ENCODE measurements at regions not wholly inside any gene's neighbourhood (a gene's known extent, or its start where the extent isn't known, plus 50 kb on each side); places are given as distances from the start of the nearest gene placed in this dataset.

DNA sequence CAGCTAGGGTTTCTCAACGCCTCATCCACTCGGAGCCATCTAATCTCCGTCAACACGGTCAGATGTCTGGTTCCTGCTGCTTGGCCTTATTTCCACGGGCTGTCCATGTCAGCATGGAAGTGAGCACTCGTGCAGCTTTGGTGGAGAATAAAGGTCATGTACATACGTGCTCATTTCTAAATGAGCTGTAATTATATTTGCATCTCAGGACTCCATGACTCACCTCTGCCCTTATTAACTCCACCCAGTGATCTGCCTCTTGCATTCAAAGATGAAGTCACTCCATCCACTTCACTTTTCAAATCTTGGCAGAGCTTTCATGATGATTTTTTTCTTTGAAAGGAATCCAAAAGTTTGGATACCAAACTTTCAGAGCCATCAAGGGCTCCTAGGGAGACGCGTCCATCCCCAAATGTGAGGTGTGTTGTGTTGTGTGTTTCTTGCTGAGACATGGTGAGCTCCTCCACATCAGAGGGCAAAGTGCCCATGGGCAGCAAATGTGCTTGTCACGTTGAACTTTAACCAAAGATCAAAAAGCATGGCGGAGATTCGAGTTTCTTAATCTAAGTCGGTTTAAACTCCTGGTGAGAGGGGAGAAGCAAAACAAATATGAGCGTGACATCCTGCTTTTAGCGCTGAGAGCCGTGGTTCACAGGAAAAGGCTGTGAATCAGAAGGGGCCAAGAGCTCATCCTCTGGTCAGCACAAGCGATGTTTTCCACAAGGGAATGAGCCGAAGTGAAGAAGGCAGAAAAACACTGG is 68.6 kb upstream of the ERRFI1 start (continued):
- TF ChIP-seq, protein P1, sequence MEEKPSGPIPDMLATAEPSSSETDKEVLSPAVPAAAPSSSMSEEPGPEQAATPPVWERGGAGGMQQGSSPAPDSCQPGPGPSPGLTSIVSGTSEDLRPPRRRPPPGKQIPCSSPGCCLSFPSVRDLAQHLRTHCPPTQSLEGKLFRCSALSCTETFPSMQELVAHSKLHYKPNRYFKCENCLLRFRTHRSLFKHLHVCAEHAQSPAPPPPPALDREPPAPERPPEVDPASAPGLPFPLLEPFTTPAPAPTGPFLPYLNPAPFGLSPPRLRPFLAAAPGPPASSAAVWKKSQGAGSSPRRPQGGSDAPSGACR (CRISPR knock-in tag; IDR thresholded peaks at IDR 0.05): no peak
- TF ChIP-seq, protein P2, sequence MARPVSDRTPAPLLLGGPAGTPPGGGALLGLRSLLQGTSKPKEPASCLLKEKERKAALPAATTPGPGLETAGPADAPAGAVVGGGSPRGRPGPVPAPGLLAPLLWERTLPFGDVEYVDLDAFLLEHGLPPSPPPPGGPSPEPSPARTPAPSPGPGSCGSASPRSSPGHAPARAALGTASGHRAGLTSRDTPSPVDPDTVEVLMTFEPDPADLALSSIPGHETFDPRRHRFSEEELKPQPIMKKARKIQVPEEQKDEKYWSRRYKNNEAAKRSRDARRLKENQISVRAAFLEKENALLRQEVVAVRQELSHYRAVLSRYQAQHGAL (CRISPR knock-in tag; IDR thresholded peaks at IDR 0.05; ENCODE audit: not compliant biosample characterization): no peak
- TF ChIP-seq, protein P3, sequence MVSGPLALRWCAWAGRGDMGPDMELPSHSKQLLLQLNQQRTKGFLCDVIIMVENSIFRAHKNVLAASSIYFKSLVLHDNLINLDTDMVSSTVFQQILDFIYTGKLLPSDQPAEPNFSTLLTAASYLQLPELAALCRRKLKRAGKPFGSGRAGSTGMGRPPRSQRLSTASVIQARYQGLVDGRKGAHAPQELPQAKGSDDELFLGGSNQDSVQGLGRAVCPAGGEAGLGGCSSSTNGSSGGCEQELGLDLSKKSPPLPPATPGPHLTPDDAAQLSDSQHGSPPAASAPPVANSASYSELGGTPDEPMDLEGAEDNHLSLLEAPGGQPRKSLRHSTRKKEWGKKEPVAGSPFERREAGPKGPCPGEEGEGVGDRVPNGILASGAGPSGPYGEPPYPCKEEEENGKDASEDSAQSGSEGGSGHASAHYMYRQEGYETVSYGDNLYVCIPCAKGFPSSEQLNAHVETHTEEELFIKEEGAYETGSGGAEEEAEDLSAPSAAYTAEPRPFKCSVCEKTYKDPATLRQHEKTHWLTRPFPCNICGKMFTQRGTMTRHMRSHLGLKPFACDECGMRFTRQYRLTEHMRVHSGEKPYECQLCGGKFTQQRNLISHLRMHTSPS (CRISPR knock-in tag; IDR thresholded peaks at IDR 0.05; ENCODE audit: low read depth): peak; percentile 86; the same call in 1 of the 2 replicates
- no peak for TF ChIP-seq ATAD3A (CRISPR knock-in tag; IDR thresholded peaks at IDR 0.05)
- TF ChIP-seq REL (CRISPR knock-in tag; conservative IDR thresholded peaks at IDR 0.05): no peak
- TF ChIP-seq KDM2A (CRISPR knock-in tag; IDR thresholded peaks at IDR 0.05; ENCODE audit: borderline replicate concordance, low read depth): 0 out of 2 replicates have a peak, but pooled peaks have one; percentile 18
- TF ChIP-seq, protein P4, sequence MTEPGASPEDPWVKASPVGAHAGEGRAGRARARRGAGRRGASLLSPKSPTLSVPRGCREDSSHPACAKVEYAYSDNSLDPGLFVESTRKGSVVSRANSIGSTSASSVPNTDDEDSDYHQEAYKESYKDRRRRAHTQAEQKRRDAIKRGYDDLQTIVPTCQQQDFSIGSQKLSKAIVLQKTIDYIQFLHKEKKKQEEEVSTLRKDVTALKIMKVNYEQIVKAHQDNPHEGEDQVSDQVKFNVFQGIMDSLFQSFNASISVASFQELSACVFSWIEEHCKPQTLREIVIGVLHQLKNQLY (CRISPR knock-in tag; IDR thresholded peaks at IDR 0.05): no peak; the same call in 1 of the 2 replicates
- TF ChIP-seq, protein P5, sequence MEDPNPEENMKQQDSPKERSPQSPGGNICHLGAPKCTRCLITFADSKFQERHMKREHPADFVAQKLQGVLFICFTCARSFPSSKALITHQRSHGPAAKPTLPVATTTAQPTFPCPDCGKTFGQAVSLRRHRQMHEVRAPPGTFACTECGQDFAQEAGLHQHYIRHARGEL (CRISPR knock-in tag; IDR thresholded peaks at IDR 0.05): no peak
- no peak for TF ChIP-seq ZNF777 (CRISPR knock-in tag; IDR thresholded peaks at IDR 0.05)
- no peak for TF ChIP-seq ZNF850 (CRISPR knock-in tag; conservative IDR thresholded peaks at IDR 0.05)
- no peak for TF ChIP-seq ZNF563 (CRISPR knock-in tag; IDR thresholded peaks at IDR 0.05)
- TF ChIP-seq RNF2 (conservative IDR thresholded peaks at IDR 0.05; ENCODE audit: low read depth): no peak
- no peak for TF ChIP-seq GPN1 (CRISPR knock-in tag; IDR thresholded peaks at IDR 0.05; ENCODE audit: borderline replicate concordance)
- no peak for TF ChIP-seq SRSF9 (IDR thresholded peaks at IDR 0.05; ENCODE audit: borderline replicate concordance, insufficient read depth, low read depth, low read length, poor library complexity, severe bottlenecking)
- TF ChIP-seq ZNF564 (CRISPR knock-in tag; IDR thresholded peaks at IDR 0.05): no peak
- TF ChIP-seq, protein P6, sequence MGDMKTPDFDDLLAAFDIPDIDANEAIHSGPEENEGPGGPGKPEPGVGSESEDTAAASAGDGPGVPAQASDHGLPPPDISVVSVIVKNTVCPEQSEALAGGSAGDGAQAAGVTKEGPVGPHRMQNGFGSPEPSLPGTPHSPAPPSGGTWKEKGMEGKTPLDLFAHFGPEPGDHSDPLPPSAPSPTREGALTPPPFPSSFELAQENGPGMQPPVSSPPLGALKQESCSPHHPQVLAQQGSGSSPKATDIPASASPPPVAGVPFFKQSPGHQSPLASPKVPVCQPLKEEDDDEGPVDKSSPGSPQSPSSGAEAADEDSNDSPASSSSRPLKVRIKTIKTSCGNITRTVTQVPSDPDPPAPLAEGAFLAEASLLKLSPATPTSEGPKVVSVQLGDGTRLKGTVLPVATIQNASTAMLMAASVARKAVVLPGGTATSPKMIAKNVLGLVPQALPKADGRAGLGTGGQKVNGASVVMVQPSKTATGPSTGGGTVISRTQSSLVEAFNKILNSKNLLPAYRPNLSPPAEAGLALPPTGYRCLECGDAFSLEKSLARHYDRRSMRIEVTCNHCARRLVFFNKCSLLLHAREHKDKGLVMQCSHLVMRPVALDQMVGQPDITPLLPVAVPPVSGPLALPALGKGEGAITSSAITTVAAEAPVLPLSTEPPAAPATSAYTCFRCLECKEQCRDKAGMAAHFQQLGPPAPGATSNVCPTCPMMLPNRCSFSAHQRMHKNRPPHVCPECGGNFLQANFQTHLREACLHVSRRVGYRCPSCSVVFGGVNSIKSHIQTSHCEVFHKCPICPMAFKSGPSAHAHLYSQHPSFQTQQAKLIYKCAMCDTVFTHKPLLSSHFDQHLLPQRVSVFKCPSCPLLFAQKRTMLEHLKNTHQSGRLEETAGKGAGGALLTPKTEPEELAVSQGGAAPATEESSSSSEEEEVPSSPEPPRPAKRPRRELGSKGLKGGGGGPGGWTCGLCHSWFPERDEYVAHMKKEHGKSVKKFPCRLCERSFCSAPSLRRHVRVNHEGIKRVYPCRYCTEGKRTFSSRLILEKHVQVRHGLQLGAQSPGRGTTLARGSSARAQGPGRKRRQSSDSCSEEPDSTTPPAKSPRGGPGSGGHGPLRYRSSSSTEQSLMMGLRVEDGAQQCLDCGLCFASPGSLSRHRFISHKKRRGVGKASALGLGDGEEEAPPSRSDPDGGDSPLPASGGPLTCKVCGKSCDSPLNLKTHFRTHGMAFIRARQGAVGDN (CRISPR knock-in tag; IDR thresholded peaks at IDR 0.05): no peak
- 0 out of 2 replicates have a peak, but pooled peaks have one; percentile 28 for TF ChIP-seq KLF11 (CRISPR knock-in tag; IDR thresholded peaks at IDR 0.05)
- no peak for TF ChIP-seq HCFC1 (IDR thresholded peaks at IDR 0.05; ENCODE audit: low read depth, low read length)
- TF ChIP-seq ETV5 (CRISPR knock-in tag; IDR thresholded peaks at IDR 0.05; ENCODE audit: borderline replicate concordance): peak; percentile 84
- TF ChIP-seq MBNL3 (CRISPR knock-in tag; conservative IDR thresholded peaks at IDR 0.05): no peak
- TF ChIP-seq ZBTB42 (CRISPR knock-in tag; IDR thresholded peaks at IDR 0.05): no peak
